K562 (cell line): ENCODE measurements at regions not wholly inside any gene's neighbourhood (a gene's known extent, or its start where the extent isn't known, plus 50 kb on each side); places are given as distances from the start of the nearest gene placed in this dataset.
A peak's percentile ranks its signal among the peaks of the same experiment; 100 is the strongest.

Source experiments
- CAMTA2 ChIP-seq: fragments of 250-450 bp; sonication (Bioruptor Pico); conservative IDR thresholded peaks from 2 replicates; pipeline ENCODE4 v1.5.1; 2022
- DIDO1 ChIP-seq: fragments of 450-650 bp; IDR thresholded peaks from 2 replicates; pipeline ENCODE4 v1.6.1; 2016; ENCODE audit warnings: low read depth, missing biosample characterization, missing genetic modification characterization
- HDAC8 ChIP-seq: fragments of 450-650 bp; IDR thresholded peaks from 2 replicates; pipeline ENCODE4 v1.6.1; 2016; ENCODE audit warnings: mild to moderate bottlenecking, missing genetic modification characterization, moderate library complexity, missing compliant biosample characterization
- MCM7 ChIP-seq, 2 experiments: fragments of 450-650 bp; IDR thresholded peaks; 2 replicates each; pipeline ENCODE4 v1.6.1; 2016 to 2018
- MEF2D ChIP-seq: conservative IDR thresholded peaks from 2 replicates; pipeline ENCODE4 v1.6.1; 2016; ENCODE audit warnings: low read depth, missing genetic modification characterization, missing compliant biosample characterization
- MYNN ChIP-seq, 2 experiments: sonication (generic); formaldehyde crosslinking in 1 of 2; IDR thresholded peaks; 2 replicates each; pipeline versions ENCODE4 v1.5.0 to v1.6.1; 2016 to 2020; ENCODE audit warnings: antibody characterized with exemption in 1 of 2, missing genetic modification reagents in 1 of 2
- NFATC3 ChIP-seq: fragments of 450-650 bp; IDR thresholded peaks from 2 replicates; pipeline ENCODE4 v1.6.1; 2017; ENCODE audit warnings: mild to moderate bottlenecking
- NFE2 ChIP-seq: IDR thresholded peaks from 2 replicates; pipeline ENCODE4 v1.6.1; 2014; ENCODE audit warnings: antibody characterized with exemption, low read depth
- PHF20 ChIP-seq: fragments of 450-650 bp; IDR thresholded peaks from 2 replicates; pipeline ENCODE4 v1.6.1; 2018; ENCODE audit not compliant: partially characterized antibody
- PRPF4 ChIP-seq: fragments of 200-400 bp; formaldehyde crosslinking; IDR thresholded peaks from one replicate; pipeline ENCODE4 v1.6.1; 2017; ENCODE audit warnings: low read length, low read depth, mild to moderate bottlenecking; ENCODE audit not compliant: insufficient read depth, poor library complexity, severe bottlenecking
- RFX1 ChIP-seq: fragments of 450-650 bp; IDR thresholded peaks from 2 replicates; pipeline ENCODE4 v1.6.1; 2016; ENCODE audit warnings: mild to moderate bottlenecking, moderate library complexity
- RNF219 ChIP-seq: fragments of 250-450 bp; sonication (Bioruptor Pico); IDR thresholded peaks from 2 replicates; pipeline ENCODE4 v1.5.0; 2022; ENCODE audit warnings: mild to moderate bottlenecking
- SIRT6 ChIP-seq: IDR thresholded peaks from one replicate; pipeline ENCODE4 v1.6.1; 2012; ENCODE audit warnings: low read depth, mild to moderate bottlenecking, control low read depth, inconsistent platforms, low read length, moderate library complexity
- SLC30A9 ChIP-seq: fragments of 250-450 bp; sonication (Bioruptor Pico); IDR thresholded peaks from 2 replicates; pipeline ENCODE4 v1.8.0; 2022; ENCODE audit warnings: mild to moderate bottlenecking, moderate library complexity
- SRF ChIP-seq, 2 experiments: fragments of 250-450, 450-650 bp in 1 of 2; sonication (Bioruptor Pico) in 1 of 2; sonication (generic) in 1 of 2; formaldehyde crosslinking; IDR thresholded peaks; 2 replicates each; pipeline versions ENCODE4 v1.5.0 to v1.5.1; 2020 to 2022; ENCODE audit warnings: mild to moderate bottlenecking in 1 of 2, missing genetic modification reagents in 1 of 2
- TCF15 ChIP-seq: fragments of 250-450 bp; sonication (Bioruptor Pico); IDR thresholded peaks from 2 replicates; pipeline ENCODE4 v1.8.0; 2022; ENCODE audit warnings: moderate library complexity, mild to moderate bottlenecking, inconsistent platforms
- U2AF2 ChIP-seq: fragments of 200-400 bp; formaldehyde crosslinking; optimal IDR thresholded peaks from 2 replicates; pipeline ENCODE3; 2017; ENCODE audit warnings: low read depth, mild to moderate bottlenecking, low read length
- ZBTB11 ChIP-seq, 3 experiments: fragments of 200-800 bp in 1 of 3; fragments of 250-450 bp in 1 of 3; fragments of 450-650 bp in 1 of 3; sonication (Bioruptor Pico) in 1 of 3; sonication (Bioruptor generic) in 1 of 3; formaldehyde crosslinking in 1 of 3; IDR thresholded peaks; 2 replicates each; pipeline versions ENCODE4 v1.6.1 to v1.8.0; 2016 to 2022; ENCODE audit warnings: mild to moderate bottlenecking in 2 of 3, missing genetic modification characterization in 2 of 3, missing compliant biosample characterization in 1 of 3, moderate library complexity in 1 of 3
- ZFX ChIP-seq: sonication (generic); formaldehyde crosslinking; IDR thresholded peaks from 2 replicates; pipeline ENCODE4 v1.8.0; 2022; ENCODE audit warnings: mild to moderate bottlenecking, missing genetic modification reagents, moderate library complexity
- ZKSCAN1 ChIP-seq: fragments of 150-350 bp; IDR thresholded peaks from 2 replicates; pipeline ENCODE4 v1.6.1; 2016; ENCODE audit warnings: low read depth, low read length
- ZNF175 ChIP-seq: fragments of 200-800 bp; sonication (Bioruptor generic); IDR thresholded peaks from 2 replicates; pipeline ENCODE4 v1.6.1; 2016; ENCODE audit warnings: low read depth, mild to moderate bottlenecking, missing genetic modification characterization, missing compliant biosample characterization
- ZNF707 ChIP-seq: fragments of 250-450 bp; sonication (Bioruptor Pico); conservative IDR thresholded peaks from 2 replicates; pipeline ENCODE4 v1.8.0; 2022; ENCODE audit warnings: inconsistent platforms, mild to moderate bottlenecking, moderate library complexity
- ZNF766 ChIP-seq: fragments of 200-800 bp; sonication (Bioruptor generic); conservative IDR thresholded peaks from 2 replicates; pipeline ENCODE4 v1.6.1; 2016; ENCODE audit warnings: missing genetic modification characterization, missing compliant biosample characterization

GRCh38 chr6:27145731-27146455 is 101.6 kb upstream of the PRSS16 start (continued):
- TF ChIP-seq RNF219 (peak; percentile 49; the same call in 1 of the 2 replicates), PRPF4 (peak; percentile 89), SIRT6 (no peak), MEF2D (tag) (no peak), PHF20 (no peak), NFATC3 (no peak), U2AF2 (no peak), MCM7 (IDR thresholded peaks at IDR 0.05) (no peak), CAMTA2 (CRISPR knock-in tag) (peak; percentile 80; the same call in 1 of the 2 replicates), ZFX (CRISPR knock-in tag) (no peak), ZNF707 (no peak), ZNF766 (CRISPR knock-in tag) (no peak), RFX1 (no peak), MYNN (IDR thresholded peaks at IDR 0.05) (peak; percentile 39; the same call in 1 of the 2 replicates), MYNN (CRISPR knock-in tag; IDR thresholded peaks at IDR 0.05) (no peak), TCF15 (CRISPR knock-in tag) (no peak), ZNF175 (CRISPR knock-in tag) (no peak), DIDO1 (tag) (no peak), ZKSCAN1 (0 out of 2 replicates have a peak, but pooled peaks have one; percentile 55), SLC30A9 (CRISPR knock-in tag) (no peak), NFE2 (no peak), HDAC8 (tag) (no peak), ZBTB11 (CRISPR knock-in tag; IDR thresholded peaks at IDR 0.05) (peak in 1 of 3 experiments; percentile 43; a peak in 1 of 6 replicates), SRF (CRISPR knock-in tag; IDR thresholded peaks at IDR 0.05) (no peak; a peak in 1 of 4 replicates)
